HEK293 (cell line): ENCODE measurements at regions not wholly inside any gene's neighbourhood (a gene's known extent, or its start where the extent isn't known, plus 50 kb on each side); places are given as distances from the start of the nearest gene placed in this dataset.

Experiments
- CTCF ChIA-PET: fragments of 350-600 bp; formaldehyde crosslinking; extraction: SDS; loops from one replicate; lab custom pipeline; 2021; ENCODE audit warnings: antibody characterized with exemption; lab: Yijun Ruan, JAX
- POLR2A ChIA-PET: fragments of 300-600 bp; formaldehyde crosslinking; extraction: SDS; loops from one replicate; lab custom pipeline; 2020; ENCODE audit warnings: antibody characterized with exemption, inconsistent platforms; lab: Yijun Ruan, JAX
- H3K27ac ChIP-seq: fragments of 200-500 bp; sonication (Bioruptor generic); 2 replicates; pipeline ENCODE4 v1.5.1; 2014; ENCODE audit warnings: low read depth, low read length, control low read depth, inconsistent platforms; ENCODE audit errors: extremely low read depth
- H3K36me3 ChIP-seq, 2 experiments: fragments of 200-500 bp in 1 of 2; sonication (Bioruptor generic) in 1 of 2; 1 replicate in 1 of 2; 2 replicates in 1 of 2; pipeline ENCODE4 v1.5.1; 2014 to 2017; ENCODE audit warnings: inconsistent platforms in 2 of 2, low read length in 2 of 2; ENCODE audit not compliant: control insufficient read depth in 2 of 2, insufficient read depth in 1 of 2
- H3K4me1 ChIP-seq: fragments of 200-500 bp; sonication (Bioruptor generic); 2 replicates; pipeline ENCODE4 v1.5.1; 2014; ENCODE audit warnings: mild to moderate bottlenecking, low read length, inconsistent platforms; ENCODE audit not compliant: control insufficient read depth, insufficient read depth
- H3K4me3 ChIP-seq: 2 replicates; pipeline ENCODE4 v1.5.1; 2011; ENCODE audit warnings: low read depth, mild to moderate bottlenecking, control low read depth, low read length, moderate library complexity
- H3K9me3 ChIP-seq: fragments of 200-500 bp; sonication (Bioruptor generic); 2 replicates; pipeline ENCODE4 v1.5.1; 2014; ENCODE audit warnings: low read depth, low read length, inconsistent platforms; ENCODE audit not compliant: control insufficient read depth, insufficient read depth
- SCRT2 ChIP-seq: fragments of 450-650 bp; formaldehyde crosslinking; IDR thresholded peaks from 2 replicates; pipeline ENCODE4 v1.5.1; 2016; ENCODE audit warnings: missing biosample characterization, missing genetic modification characterization
- SETDB1 ChIP-seq: IDR thresholded peaks from one replicate; pipeline ENCODE4 v1.6.1; 2017; ENCODE audit warnings: mild to moderate bottlenecking, low read length, moderate library complexity, mixed read lengths; ENCODE audit not compliant: insufficient read length
- SP3 ChIP-seq: fragments of 450-650 bp; formaldehyde crosslinking; IDR thresholded peaks from 2 replicates; pipeline ENCODE4 v1.5.1; 2016; ENCODE audit warnings: missing biosample characterization, missing genetic modification characterization
- TRIM28 ChIP-seq: IDR thresholded peaks from 2 replicates; pipeline ENCODE4 v1.6.1; 2011; ENCODE audit warnings: low read length, control low read depth, borderline replicate concordance
- YY1 ChIP-seq: fragments of 450-650 bp; formaldehyde crosslinking; IDR thresholded peaks from 2 replicates; pipeline ENCODE4 v1.5.1; 2018; ENCODE audit warnings: missing biosample characterization, missing genetic modification characterization
- ZNF10 ChIP-seq: fragments of 450-650 bp; formaldehyde crosslinking; IDR thresholded peaks from 2 replicates; pipeline ENCODE4 v1.5.1; 2017; ENCODE audit warnings: missing biosample characterization, missing genetic modification characterization
- ZNF280C ChIP-seq: fragments of 450-650 bp; formaldehyde crosslinking; IDR thresholded peaks from 2 replicates; pipeline ENCODE4 v1.5.1; 2016; ENCODE audit warnings: missing biosample characterization, missing genetic modification characterization
- ZNF302 ChIP-seq: fragments of 450-650 bp; formaldehyde crosslinking; IDR thresholded peaks from 2 replicates; pipeline ENCODE4 v1.5.1; 2016; ENCODE audit warnings: missing biosample characterization, missing genetic modification characterization, low read depth
- ZNF37A ChIP-seq: fragments of 450-650 bp; IDR thresholded peaks from 2 replicates; pipeline ENCODE4 v1.5.1; 2018; ENCODE audit warnings: missing biosample characterization, missing genetic modification characterization
- ZNF600 ChIP-seq: fragments of 450-650 bp; formaldehyde crosslinking; IDR thresholded peaks from 2 replicates; pipeline ENCODE4 v1.5.1; 2016; ENCODE audit warnings: missing biosample characterization, missing genetic modification characterization
- ZNF670 ChIP-seq: fragments of 450-650 bp; formaldehyde crosslinking; IDR thresholded peaks from 2 replicates; pipeline ENCODE4 v1.5.1; 2016; ENCODE audit warnings: missing biosample characterization, missing genetic modification characterization, low read depth
- ZNF791 ChIP-seq: fragments of 450-650 bp; formaldehyde crosslinking; IDR thresholded peaks from 2 replicates; pipeline ENCODE4 v1.5.1; 2016; ENCODE audit warnings: missing biosample characterization, missing genetic modification characterization
- TF ChIP-seq, protein P1 (sequence below): fragments of 450-650 bp; formaldehyde crosslinking; IDR thresholded peaks from 2 replicates; pipeline ENCODE4 v1.5.1; 2016; ENCODE audit warnings: missing biosample characterization, missing genetic modification characterization, borderline replicate concordance

- ChIA-PET POLR2A (no interaction called here), CTCF (interaction anchor here (0.7 to 0.8 kb wide), 3 partner anchors 9 to 220 kb away, joined by 3 to 5 read pairs (median 4); no protein-coding TSS in a partner anchor)
- H3K4me1 ChIP-seq: no peaks in the 10 kb centered on the region
Measured at GRCh38 chr6:93017213-93017612, 402.1 kb downstream of the EPHA7 start.

DNA sequence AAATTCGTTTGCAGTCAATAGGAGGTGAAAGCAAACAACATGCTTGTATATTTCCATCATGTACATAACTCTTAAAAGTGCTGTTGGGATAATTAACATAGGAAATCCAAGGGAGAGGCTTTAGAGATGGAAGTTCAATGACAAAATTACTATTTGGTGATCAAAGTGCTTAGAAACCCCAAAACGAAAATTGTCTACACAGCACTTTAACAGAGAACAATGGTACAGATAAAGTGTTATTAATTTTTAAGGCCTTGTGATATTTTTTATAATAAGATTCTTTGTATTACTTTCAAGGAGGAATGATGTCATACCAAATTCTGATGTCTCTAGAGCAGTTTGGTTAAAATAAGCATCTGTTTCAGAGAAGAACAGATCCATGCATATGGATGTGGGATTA lies 406.3 kb downstream of the EPHA7 start:
- no peaks in the 10 kb centered on the region for H3K4me1 ChIP-seq
- TF ChIP-seq ZNF37A (tag by site-specific recombination) (no peak), ZNF600 (tag by site-specific recombination) (no peak), ZNF302 (no peak), ZNF791 (tag by site-specific recombination) (no peak), SCRT2 (tag by site-specific recombination) (no peak), YY1 (tag by site-specific recombination) (no peak), ZNF670 (tag by site-specific recombination) (no peak)
- TF ChIP-seq, protein P1, sequence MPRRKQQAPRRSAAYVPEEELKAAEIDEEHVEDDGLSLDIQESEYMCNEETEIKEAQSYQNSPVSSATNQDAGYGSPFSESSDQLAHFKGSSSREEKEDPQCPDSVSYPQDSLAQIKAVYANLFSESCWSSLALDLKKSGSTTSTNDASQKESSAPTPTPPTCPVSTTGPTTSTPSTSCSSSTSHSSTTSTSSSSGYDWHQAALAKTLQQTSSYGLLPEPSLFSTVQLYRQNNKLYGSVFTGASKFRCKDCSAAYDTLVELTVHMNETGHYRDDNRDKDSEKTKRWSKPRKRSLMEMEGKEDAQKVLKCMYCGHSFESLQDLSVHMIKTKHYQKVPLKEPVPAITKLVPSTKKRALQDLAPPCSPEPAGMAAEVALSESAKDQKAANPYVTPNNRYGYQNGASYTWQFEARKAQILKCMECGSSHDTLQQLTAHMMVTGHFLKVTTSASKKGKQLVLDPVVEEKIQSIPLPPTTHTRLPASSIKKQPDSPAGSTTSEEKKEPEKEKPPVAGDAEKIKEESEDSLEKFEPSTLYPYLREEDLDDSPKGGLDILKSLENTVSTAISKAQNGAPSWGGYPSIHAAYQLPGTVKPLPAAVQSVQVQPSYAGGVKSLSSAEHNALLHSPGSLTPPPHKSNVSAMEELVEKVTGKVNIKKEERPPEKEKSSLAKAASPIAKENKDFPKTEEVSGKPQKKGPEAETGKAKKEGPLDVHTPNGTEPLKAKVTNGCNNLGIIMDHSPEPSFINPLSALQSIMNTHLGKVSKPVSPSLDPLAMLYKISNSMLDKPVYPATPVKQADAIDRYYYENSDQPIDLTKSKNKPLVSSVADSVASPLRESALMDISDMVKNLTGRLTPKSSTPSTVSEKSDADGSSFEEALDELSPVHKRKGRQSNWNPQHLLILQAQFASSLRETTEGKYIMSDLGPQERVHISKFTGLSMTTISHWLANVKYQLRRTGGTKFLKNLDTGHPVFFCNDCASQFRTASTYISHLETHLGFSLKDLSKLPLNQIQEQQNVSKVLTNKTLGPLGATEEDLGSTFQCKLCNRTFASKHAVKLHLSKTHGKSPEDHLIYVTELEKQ (tag by site-specific recombination): no peak
- ChIA-PET CTCF (no interaction called here), POLR2A (no interaction called here)
- no peak overlapping the region for H3K4me3 ChIP-seq
- no peaks in the 10 kb centered on the region for H3K9me3 ChIP-seq
- H3K36me3 ChIP-seq: no peaks in the 10 kb centered on the region
- H3K27ac ChIP-seq: no peak overlapping the region

More at GRCh38 chr6:93017213-93017612, 402.1 kb downstream of the EPHA7 start:
- TF ChIP-seq, protein P1 (tag by site-specific recombination): no peak
- TF ChIP-seq ZNF280C (tag by site-specific recombination) (no peak), SP3 (tag by site-specific recombination) (no peak), TRIM28 (peak; percentile 39; the same call in 1 of the 2 replicates), SETDB1 (peak; percentile 28), ZNF10 (tag by site-specific recombination) (no peak)
- TF ChIP-seq, all 188 proteins: peak for 2
- Histone ChIP-seq H3K4me3 (no peak overlapping the region), H3K27ac (no peak overlapping the region), H3K36me3 (no peaks in the 10 kb centered on the region), H3K9me3 (no peaks in the 10 kb centered on the region)
